GM04504 (cell line): ENCODE measurements at regions not wholly inside any gene's neighbourhood (a gene's known extent, or its start where the extent isn't known, plus 50 kb on each side); places are given as distances from the start of the nearest gene placed in this dataset.

ENCODE experiments used
- DNase-seq: peaks from one replicate; pipeline ENCODE4 v3.0.0-alpha.2; 2012; ENCODE audit warnings: low read depth

- DNase-seq: no peak
Observed at GRCh38 chr1:234734869-234735268, 124.9 kb upstream of the IRF2BP2 start.

- no peak for DNase-seq
Observed at GRCh38 chr1:234734412-234734835, 124.4 kb upstream of the IRF2BP2 start.

- DNase-seq: no peak
Observed at GRCh38 chr1:234733427-234733826, 123.4 kb upstream of the IRF2BP2 start.

GRCh38 chr1:234732671-234733390, 122.9 kb upstream of the IRF2BP2 start:
- no peak for DNase-seq

- no peak for DNase-seq
Observed at GRCh38 chr1:234732260-234732659, 122.3 kb upstream of the IRF2BP2 start.

GRCh38 chr1:234731569-234732085, 121.6 kb upstream of the IRF2BP2 start:
- DNase-seq: no peak

GRCh38 chr1:234730770-234731568, 121.0 kb upstream of the IRF2BP2 start:
- DNase-seq: no peak

- no peak for DNase-seq
Observed at GRCh38 chr1:234730475-234730769, 120.4 kb upstream of the IRF2BP2 start.

GRCh38 chr1:234729561-234730474, 119.8 kb upstream of the IRF2BP2 start:
- DNase-seq: no peak

- no peak for DNase-seq
Observed at GRCh38 chr1:234728740-234729139, 118.8 kb upstream of the IRF2BP2 start.

- DNase-seq: no peak
Observed at GRCh38 chr1:234727018-234727940, 117.3 kb upstream of the IRF2BP2 start.

GRCh38 chr1:234726359-234726943, 116.5 kb upstream of the IRF2BP2 start:
- no peak for DNase-seq

- no peak for DNase-seq
Observed at GRCh38 chr1:234725177-234726132, 115.5 kb upstream of the IRF2BP2 start.

GRCh38 chr1:234724516-234725176, 114.7 kb upstream of the IRF2BP2 start:
- peak; percentile 64 for DNase-seq

GRCh38 chr1:234722904-234723720, 113.1 kb upstream of the IRF2BP2 start:
- DNase-seq: peak; percentile 79

GRCh38 chr1:234722270-234722704, 112.3 kb upstream of the IRF2BP2 start:
- DNase-seq: no peak

GRCh38 chr1:234721476-234722269, 111.7 kb upstream of the IRF2BP2 start:
- peak; percentile 79 for DNase-seq
